ENCODE measurements at regions not wholly inside any gene's neighbourhood (a gene's known extent, or its start where the extent isn't known, plus 50 kb on each side); places are given as distances from the start of the nearest gene placed in this dataset.

DNA sequence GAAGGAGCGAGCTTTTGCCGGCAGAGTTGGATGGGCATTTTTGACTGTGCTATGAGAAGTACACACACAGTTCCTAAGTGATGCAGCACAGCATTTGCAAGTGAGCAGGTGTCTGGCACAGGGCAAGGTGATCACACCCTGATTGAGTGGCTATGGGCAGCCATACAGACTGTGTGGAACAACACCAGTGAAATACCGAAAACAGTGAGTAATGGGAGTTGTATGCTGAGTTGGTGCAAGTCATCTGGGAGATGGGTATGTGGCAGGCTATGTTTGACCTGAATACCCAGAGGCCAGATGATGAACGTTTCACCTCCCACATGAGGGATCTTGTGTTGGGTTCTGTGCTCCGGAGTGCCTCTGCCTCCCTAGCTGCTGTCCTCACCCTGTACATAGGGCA lies 53.5 kb upstream of the TIPARP start:
- TF ChIP-seq POLR2AphosphoS5 (IDR thresholded peaks at IDR 0.05) (no peak), CTCF (IDR thresholded peaks at IDR 0.05) (no peak), EP300 (IDR thresholded peaks at IDR 0.05) (no peak), POLR2A (IDR thresholded peaks at IDR 0.05) (no peak)
- H3K9me3 ChIP-seq: no peaks in the 10 kb centered on the region
- DNase-seq (ENCODE audit: low spot score in 2 of 2): no peak
- H3K4me1 ChIP-seq: no peaks in the 10 kb centered on the region
- H3K36me3 ChIP-seq: no peaks in the 10 kb centered on the region
- no peak overlapping the region for H3K4me3 ChIP-seq
- 87% methylated on average over 5 of the region's 5 CpGs for WGBS
- H3K27me3 ChIP-seq: no peaks in the 10 kb centered on the region
- H3K27ac ChIP-seq: no peak overlapping the region

DNA sequence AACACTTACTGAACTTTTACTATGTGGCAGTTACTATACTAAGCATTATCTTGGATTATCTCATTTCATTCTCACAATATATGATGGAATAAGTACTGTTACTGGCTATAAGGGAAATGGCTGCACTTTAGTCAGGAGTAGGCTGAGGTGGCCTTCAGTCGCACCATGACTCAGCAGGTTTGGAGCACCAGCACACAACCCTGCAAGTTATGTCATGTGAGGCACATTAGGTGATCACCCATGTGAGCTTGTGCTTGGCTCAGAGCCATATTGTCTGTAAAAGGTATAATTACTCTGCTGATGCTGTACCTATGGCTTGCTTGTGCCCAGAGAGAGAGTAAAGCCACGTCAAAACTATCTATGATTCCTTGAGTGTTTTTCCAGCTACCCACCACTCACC lies 54.1 kb upstream of the TIPARP start:
- H3K9me3 ChIP-seq: no peaks in the 10 kb centered on the region
- H3K4me3 ChIP-seq: no peak overlapping the region
- 58% methylated on average over 2 of the region's 2 CpGs for WGBS
- H3K27me3 ChIP-seq: no peaks in the 10 kb centered on the region
- H3K36me3 ChIP-seq: no peaks in the 10 kb centered on the region
- DNase-seq (ENCODE audit: low spot score in 2 of 2): no peak
- H3K4me1 ChIP-seq: no peaks in the 10 kb centered on the region
- no peak for TF ChIP-seq EP300 (IDR thresholded peaks at IDR 0.05)
- no peak overlapping the region for H3K27ac ChIP-seq

DNA sequence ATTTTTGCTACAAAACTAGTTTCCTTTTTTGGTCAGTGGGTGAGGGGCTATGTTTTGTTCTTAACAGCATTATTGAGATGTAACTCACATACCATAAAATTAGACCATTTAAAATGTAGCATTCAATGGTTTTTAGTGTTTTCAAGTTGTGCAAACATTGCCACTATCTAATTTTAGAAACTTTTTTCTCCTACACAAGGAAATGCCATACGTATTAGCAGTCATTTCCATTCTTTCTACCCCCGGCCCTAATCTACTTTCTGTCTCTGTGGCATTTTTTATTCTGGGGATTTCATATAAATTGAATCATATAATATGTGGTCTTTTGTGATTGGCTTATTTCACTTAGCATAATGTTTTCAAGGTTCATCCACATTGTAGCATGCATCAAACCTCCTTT lies 55.0 kb upstream of the TIPARP start:
- no peak for TF ChIP-seq POLR2A (IDR thresholded peaks at IDR 0.05)
- TF ChIP-seq POLR2AphosphoS5 (IDR thresholded peaks at IDR 0.05): no peak
- TF ChIP-seq EP300 (IDR thresholded peaks at IDR 0.05): no peak
- TF ChIP-seq CTCF (IDR thresholded peaks at IDR 0.05): no peak
- H3K4me1 ChIP-seq: no peaks in the 10 kb centered on the region
- no peak overlapping the region for H3K4me3 ChIP-seq
- no peaks in the 10 kb centered on the region for H3K36me3 ChIP-seq
- H3K9me3 ChIP-seq: no peaks in the 10 kb centered on the region
- H3K27ac ChIP-seq: no peak overlapping the region
- no peak for DNase-seq (ENCODE audit: low spot score in 2 of 2)
- 71% methylated on average over 2 of the region's 2 CpGs for WGBS
- no peaks in the 10 kb centered on the region for H3K27me3 ChIP-seq

GRCh38 chr3:156617781-156618180 lies 56.6 kb upstream of the TIPARP start:
- Histone ChIP-seq H3K4me3 (no peak overlapping the region), H3K9me3 (no peaks in the 10 kb centered on the region), H3K4me1 (no peaks in the 10 kb centered on the region), H3K27me3 (no peaks in the 10 kb centered on the region), H3K27ac (no peak overlapping the region), H3K36me3 (no peaks in the 10 kb centered on the region)
- DNase-seq (ENCODE audit: low spot score in 2 of 2): no peak
- no peak for TF ChIP-seq EP300 (IDR thresholded peaks at IDR 0.05)
- no peak for TF ChIP-seq CTCF (IDR thresholded peaks at IDR 0.05)

DNA sequence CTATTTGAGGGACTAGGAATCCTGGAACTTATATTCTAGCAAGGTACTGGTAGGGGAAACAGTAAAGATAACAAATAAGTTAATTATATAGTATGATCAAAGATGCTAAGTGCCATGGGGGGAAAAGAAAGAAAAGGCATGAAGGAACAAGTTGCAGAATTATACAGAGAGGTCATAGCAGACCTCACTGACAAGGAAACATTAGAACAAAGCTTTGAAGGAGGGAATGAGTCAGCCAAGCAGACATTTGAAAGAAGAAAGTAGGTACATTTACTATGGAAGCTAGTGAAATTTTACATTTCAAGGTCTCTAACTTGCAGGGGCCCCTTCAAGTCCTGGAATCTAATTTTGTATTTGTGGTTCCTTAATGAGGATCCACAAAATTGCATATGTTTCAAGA lies 57.2 kb upstream of the TIPARP start:
- Histone ChIP-seq H3K9me3 (no peaks in the 10 kb centered on the region), H3K27me3 (no peaks in the 10 kb centered on the region), H3K36me3 (no peaks in the 10 kb centered on the region), H3K4me1 (no peaks in the 10 kb centered on the region), H3K27ac (no peak overlapping the region), H3K4me3 (no peak overlapping the region)
- no peak for DNase-seq (ENCODE audit: low spot score in 2 of 2)
- no peak for TF ChIP-seq POLR2AphosphoS5 (IDR thresholded peaks at IDR 0.05)
- no peak for TF ChIP-seq CTCF (IDR thresholded peaks at IDR 0.05)
- no peak for TF ChIP-seq POLR2A (IDR thresholded peaks at IDR 0.05)
- no peak for TF ChIP-seq EP300 (IDR thresholded peaks at IDR 0.05)

- Histone ChIP-seq H3K9me3 (no peaks in the 10 kb centered on the region), H3K27ac (no peak overlapping the region), H3K27me3 (no peaks in the 10 kb centered on the region), H3K4me3 (no peak overlapping the region), H3K4me1 (no peaks in the 10 kb centered on the region), H3K36me3 (no peaks in the 10 kb centered on the region)
- TF ChIP-seq CTCF (IDR thresholded peaks at IDR 0.05): no peak
- TF ChIP-seq EP300 (IDR thresholded peaks at IDR 0.05): no peak
- TF ChIP-seq POLR2A (IDR thresholded peaks at IDR 0.05): no peak
- no peak for TF ChIP-seq POLR2AphosphoS5 (IDR thresholded peaks at IDR 0.05)
- WGBS: 24% methylated on average over 1 of the region's 1 CpG
- no peak for DNase-seq (ENCODE audit: low spot score in 2 of 2)
Measured at GRCh38 chr3:156615592-156616173, 58.7 kb upstream of the TIPARP start.
